ENCODE measurements at regions not wholly inside any gene's neighbourhood (a gene's known extent, or its start where the extent isn't known, plus 50 kb on each side); places are given as distances from the start of the nearest gene placed in this dataset.

GRCh38 chrX:122238801-122239200 lies 945.3 kb upstream of the GRIA3 start:
- Histone ChIP-seq H3K27me3 (ENCODE audit: low read length) (no peaks in the 10 kb centered on the region), H3K9me3 (ENCODE audit: insufficient read depth, low read length) (no peaks in the 10 kb centered on the region), H3K4me2 (ENCODE audit: low read depth, low read length, poor library complexity, severe bottlenecking) (no peak overlapping the region), H3K36me3 (ENCODE audit: low read length) (no peaks in the 10 kb centered on the region), H4K20me1 (ENCODE audit: low read depth, low read length) (no peaks in the 10 kb centered on the region), H3F3A (ENCODE audit: insufficient read depth) (no peaks in the 10 kb centered on the region), H3K4me3 (ENCODE audit: insufficient read depth, low read length, poor library complexity, severe bottlenecking) (no peak overlapping the region), H2AFZ (ENCODE audit: low read depth, low read length, severe bottlenecking) (no peak overlapping the region), H3K9me2 (replicated peaks; ENCODE audit: insufficient read depth, low read length) (no peaks in the 10 kb centered on the region), H3K79me2 (ENCODE audit: insufficient read depth, low read length) (no peaks in the 10 kb centered on the region), H3K9ac (ENCODE audit: low read length) (no peak overlapping the region), H3K27ac (ENCODE audit: low read depth, low read length) (no peak overlapping the region)
- TF ChIP-seq CTCF (IDR thresholded peaks at IDR 0.05; ENCODE audit: insufficient read depth, low read length, poor library complexity, severe bottlenecking) = no peak

GRCh38 chrX:122241959-122242358 lies 942.1 kb upstream of the GRIA3 start:
- Histone ChIP-seq H3K79me2 (ENCODE audit: insufficient read depth, low read length) (no peaks in the 10 kb centered on the region), H3F3A (ENCODE audit: insufficient read depth) (no peaks in the 10 kb centered on the region), H3K36me3 (ENCODE audit: low read length) (no peaks in the 10 kb centered on the region), H3K27me3 (ENCODE audit: low read length) (no peaks in the 10 kb centered on the region), H4K20me1 (ENCODE audit: low read depth, low read length) (no peaks in the 10 kb centered on the region), H3K4me2 (ENCODE audit: low read depth, low read length, poor library complexity, severe bottlenecking) (no peak overlapping the region), H3K9ac (ENCODE audit: low read length) (no peak overlapping the region), H3K9me3 (ENCODE audit: insufficient read depth, low read length) (no peaks in the 10 kb centered on the region), H2AFZ (ENCODE audit: low read depth, low read length, severe bottlenecking) (no peak overlapping the region), H3K27ac (ENCODE audit: low read depth, low read length) (no peak overlapping the region), H3K9me2 (replicated peaks; ENCODE audit: insufficient read depth, low read length) (no peaks in the 10 kb centered on the region), H3K4me3 (ENCODE audit: insufficient read depth, low read length, poor library complexity, severe bottlenecking) (no peak overlapping the region)
- TF ChIP-seq CTCF (IDR thresholded peaks at IDR 0.05; ENCODE audit: insufficient read depth, low read length, poor library complexity, severe bottlenecking) (no peak), EZH2phosphoT487 (conservative IDR thresholded peaks at IDR 0.05; ENCODE audit: low read length) (no peak)

- Histone ChIP-seq H3K27me3 (ENCODE audit: low read length) (no peaks in the 10 kb centered on the region), H3K4me2 (ENCODE audit: low read depth, low read length, poor library complexity, severe bottlenecking) (no peak overlapping the region), H3F3A (ENCODE audit: insufficient read depth) (no peaks in the 10 kb centered on the region), H3K9me3 (ENCODE audit: insufficient read depth, low read length) (no peaks in the 10 kb centered on the region), H3K9ac (ENCODE audit: low read length) (no peak overlapping the region), H3K4me3 (ENCODE audit: insufficient read depth, low read length, poor library complexity, severe bottlenecking) (no peak overlapping the region), H3K27ac (ENCODE audit: low read depth, low read length) (no peak overlapping the region), H3K36me3 (ENCODE audit: low read length) (no peaks in the 10 kb centered on the region), H3K79me2 (ENCODE audit: insufficient read depth, low read length) (no peaks in the 10 kb centered on the region), H4K20me1 (ENCODE audit: low read depth, low read length) (no peaks in the 10 kb centered on the region), H3K9me2 (replicated peaks; ENCODE audit: insufficient read depth, low read length) (no peaks in the 10 kb centered on the region), H2AFZ (ENCODE audit: low read depth, low read length, severe bottlenecking) (no peak overlapping the region)
- TF ChIP-seq EZH2phosphoT487 (conservative IDR thresholded peaks at IDR 0.05; ENCODE audit: low read length) = no peak
Observed at GRCh38 chrX:122244080-122244479, 940.0 kb upstream of the GRIA3 start.

GRCh38 chrX:122245175-122245574 lies 938.9 kb upstream of the GRIA3 start:
- TF ChIP-seq CTCF (IDR thresholded peaks at IDR 0.05; ENCODE audit: insufficient read depth, low read length, poor library complexity, severe bottlenecking) (no peak), EZH2phosphoT487 (conservative IDR thresholded peaks at IDR 0.05; ENCODE audit: low read length) (no peak)
- Histone ChIP-seq H3K9ac (ENCODE audit: low read length) (no peak overlapping the region), H2AFZ (ENCODE audit: low read depth, low read length, severe bottlenecking) (no peak overlapping the region), H3K36me3 (ENCODE audit: low read length) (no peaks in the 10 kb centered on the region), H3K4me3 (ENCODE audit: insufficient read depth, low read length, poor library complexity, severe bottlenecking) (no peak overlapping the region), H3K27ac (ENCODE audit: low read depth, low read length) (no peak overlapping the region), H3K4me2 (ENCODE audit: low read depth, low read length, poor library complexity, severe bottlenecking) (no peak overlapping the region), H4K20me1 (ENCODE audit: low read depth, low read length) (no peaks in the 10 kb centered on the region), H3K9me3 (ENCODE audit: insufficient read depth, low read length) (no peaks in the 10 kb centered on the region), H3K9me2 (replicated peaks; ENCODE audit: insufficient read depth, low read length) (no peaks in the 10 kb centered on the region), H3F3A (ENCODE audit: insufficient read depth) (no peaks in the 10 kb centered on the region), H3K79me2 (ENCODE audit: insufficient read depth, low read length) (no peaks in the 10 kb centered on the region), H3K27me3 (ENCODE audit: low read length) (no peaks in the 10 kb centered on the region)
